D341Med (cell line): ENCODE measurements at regions not wholly inside any gene's neighbourhood (a gene's known extent, or its start where the extent isn't known, plus 50 kb on each side); places are given as distances from the start of the nearest gene placed in this dataset.
A peak's percentile ranks its signal among the peaks of the same experiment; 100 is the strongest.

ENCODE experiments used
- DNase-seq: peaks from one replicate; pipeline ENCODE4 v3.0.0; 2012; ENCODE audit warnings: low spot score

DNA sequence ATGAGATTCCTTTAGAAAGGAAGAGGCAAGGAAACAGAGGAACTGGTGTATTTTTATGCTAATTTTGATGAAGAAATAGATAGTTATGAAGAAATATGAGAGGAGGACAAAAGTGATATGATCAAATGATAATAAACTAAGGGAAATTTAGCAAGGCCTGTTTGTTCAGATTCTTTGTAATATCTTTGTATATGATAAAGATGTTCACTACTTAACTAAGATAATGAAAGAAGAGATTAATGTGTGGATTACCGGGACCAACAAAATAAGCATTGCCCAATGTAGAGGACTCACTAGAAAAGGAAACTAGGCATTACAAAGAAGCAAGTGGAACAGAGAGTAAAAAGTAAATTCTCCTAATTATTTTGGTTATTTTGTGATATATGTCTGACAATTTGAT lies 99.0 kb upstream of the FIGN start:
- no peak for DNase-seq

DNA sequence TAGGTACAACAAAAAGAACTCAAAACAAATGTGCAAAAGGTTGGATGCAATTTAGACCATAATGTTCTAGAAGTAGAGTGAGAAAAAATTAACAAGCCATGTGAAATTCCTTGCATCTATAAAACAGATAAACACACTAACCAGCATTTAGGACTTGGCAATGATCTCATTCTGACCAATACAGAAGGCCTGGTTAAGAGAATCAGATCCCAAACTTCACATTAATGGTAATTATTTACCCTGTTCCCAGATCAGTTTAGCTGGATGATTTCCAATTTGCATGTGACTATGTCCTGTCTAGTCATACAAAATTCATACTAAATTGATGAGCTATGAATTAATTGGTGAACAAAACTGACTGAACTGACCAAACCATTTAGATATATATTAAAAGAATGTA lies 98.4 kb upstream of the FIGN start:
- DNase-seq, result no peak

DNA sequence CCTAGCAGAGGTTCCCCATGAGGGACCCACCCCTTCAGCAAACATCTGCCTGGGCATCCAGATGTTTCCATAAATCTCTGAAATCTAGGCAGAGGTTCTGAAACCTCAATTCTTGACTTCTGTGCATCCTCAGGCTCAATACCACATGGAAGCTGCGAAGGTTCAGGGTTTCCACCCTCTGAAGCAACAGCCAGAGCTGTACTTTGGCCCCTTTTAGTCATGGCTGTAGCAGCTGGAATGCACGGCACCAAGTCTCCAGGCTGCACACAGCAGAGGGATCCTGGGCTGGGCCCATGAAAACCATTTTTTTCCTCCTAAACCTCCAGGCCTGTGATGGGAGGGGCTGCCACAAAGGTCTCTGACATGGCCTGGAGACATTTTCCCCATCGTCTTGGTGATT lies 93.0 kb upstream of the FIGN start:
- DNase-seq, result no peak

DNA sequence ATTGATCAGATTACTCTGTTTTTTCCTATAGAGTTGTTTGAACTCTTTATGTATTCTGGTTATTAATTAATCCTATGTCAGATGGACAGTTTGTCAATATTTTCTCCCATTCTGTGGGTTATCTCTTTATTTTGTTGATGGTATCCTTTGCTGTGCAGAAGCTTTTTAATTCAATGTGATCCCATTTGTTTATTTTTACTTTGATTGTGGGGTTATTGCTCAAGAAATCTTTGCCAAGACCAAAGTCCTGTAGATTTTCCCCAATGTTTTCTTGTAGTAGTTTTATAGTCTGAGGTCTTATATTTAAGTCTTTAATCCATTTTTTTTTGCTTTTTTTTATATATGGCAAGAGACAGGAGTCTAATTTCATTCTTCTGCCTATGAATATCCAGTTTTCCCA lies 86.2 kb upstream of the FIGN start:
- DNase-seq, result no peak

DNA sequence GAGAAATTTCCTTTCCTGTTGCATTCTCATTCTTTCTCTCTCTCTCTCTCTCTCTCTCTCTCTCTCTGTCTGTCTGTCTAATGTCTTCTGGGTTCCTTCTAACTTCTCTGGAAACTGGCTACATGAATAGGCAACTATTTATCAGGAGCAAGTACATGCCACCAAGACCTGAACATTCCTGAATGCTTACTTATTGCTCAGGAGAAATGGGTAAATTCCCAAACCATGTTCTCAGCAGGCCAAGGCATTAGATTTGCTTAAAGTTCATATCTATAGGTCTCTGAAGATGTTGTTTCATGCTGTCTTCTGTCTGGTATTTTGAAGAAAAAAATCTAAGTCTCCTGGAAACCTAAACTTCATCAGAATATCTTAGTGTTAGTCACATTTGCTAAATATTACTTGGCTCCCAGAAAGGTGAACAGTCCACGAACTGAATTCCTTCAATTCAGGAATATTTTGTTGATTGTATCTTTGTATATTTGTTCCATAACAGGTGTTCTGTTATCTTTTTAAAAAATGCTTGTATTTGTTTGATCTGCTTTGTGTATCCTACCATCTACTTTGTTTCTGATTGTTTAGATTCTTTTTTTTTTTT lies 77.2 kb upstream of the FIGN start:
- DNase-seq, result no peak

- DNase-seq, result no peak
These were observed 72.6 kb upstream of the FIGN start for GRCh38 chr2:163808406-163808805.

DNA sequence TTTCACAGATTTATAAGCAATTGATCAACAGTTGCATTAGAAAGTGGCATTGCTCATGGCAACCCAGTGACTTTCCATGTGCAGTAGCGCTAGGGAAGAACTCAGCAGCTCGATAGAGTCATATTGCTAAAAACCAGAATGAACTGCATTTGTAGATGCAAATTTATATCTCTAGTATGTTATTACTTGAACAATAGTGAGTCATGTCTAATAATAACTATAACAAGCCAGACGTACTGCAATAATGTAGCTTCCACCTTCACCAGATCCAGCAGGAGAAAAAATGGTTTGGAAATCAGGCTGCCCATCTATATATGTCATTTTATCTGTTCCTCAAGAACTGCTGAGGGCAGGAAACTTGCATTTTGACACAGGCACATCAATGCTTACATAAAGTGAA lies 66.5 kb upstream of the FIGN start:
- DNase-seq, result no peak

DNA sequence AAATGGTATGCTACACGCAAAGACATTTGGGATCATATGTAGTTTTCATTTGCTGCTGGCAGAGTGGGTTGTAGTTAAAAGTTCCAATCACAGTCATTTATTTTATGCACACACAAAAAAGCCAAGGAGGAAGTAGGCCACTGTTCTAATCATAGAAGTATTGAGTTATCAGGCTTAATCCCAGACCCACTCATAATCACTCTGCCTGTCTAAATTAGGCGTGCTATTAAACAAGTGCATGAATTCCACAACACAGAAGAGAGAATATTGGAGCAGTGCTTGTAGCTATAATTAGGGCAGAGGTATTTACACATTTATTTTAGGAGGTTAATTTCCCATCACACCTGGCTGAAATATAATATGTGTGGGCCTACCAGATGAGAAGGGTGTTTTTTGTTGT lies 65.7 kb upstream of the FIGN start:
- no peak for DNase-seq

DNA sequence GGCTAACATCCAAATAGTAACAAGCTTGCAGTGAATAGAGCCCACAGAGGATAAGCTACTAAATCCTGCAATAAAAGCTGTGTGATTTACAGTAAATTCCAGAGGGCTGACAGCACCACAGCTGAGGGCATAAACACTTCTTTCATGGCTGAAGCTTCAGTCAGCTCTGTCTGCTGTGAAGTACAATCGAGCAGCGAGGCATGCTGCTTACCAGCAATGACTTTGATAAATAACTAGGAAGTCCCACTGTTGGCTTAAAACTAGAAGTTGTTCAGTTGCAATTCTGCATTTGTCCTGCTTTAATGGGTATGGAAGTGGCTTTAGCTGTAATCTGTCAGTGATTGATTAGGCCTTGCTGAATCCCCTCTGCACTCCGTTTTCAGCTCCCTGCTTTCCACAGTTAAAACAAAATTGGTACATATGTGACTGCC lies 65.2 kb upstream of the FIGN start:
- peak; percentile 19 for DNase-seq

GRCh38 chr2:163799807-163800206 lies 64.0 kb upstream of the FIGN start:
- no peak for DNase-seq

DNA sequence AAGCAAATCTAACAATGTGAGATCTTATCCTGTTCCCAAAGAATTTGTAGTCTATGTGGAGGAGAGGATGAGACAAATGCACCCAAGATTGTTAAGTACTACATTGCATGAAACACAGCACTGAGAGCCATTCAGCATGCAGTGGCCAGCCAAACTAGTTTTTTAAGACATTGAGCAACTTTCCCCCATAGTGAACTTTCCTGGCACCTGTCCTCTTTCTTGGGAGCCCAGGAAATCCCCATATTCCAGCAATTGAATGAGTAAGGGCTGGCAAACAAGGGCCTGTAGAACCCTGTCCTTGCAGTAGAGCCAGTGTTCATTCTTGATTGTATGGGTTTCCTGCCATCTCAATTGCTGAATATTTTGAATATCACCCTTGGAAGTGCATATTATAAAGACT lies 58.8 kb upstream of the FIGN start:
- no peak for DNase-seq
